ENCODE measurements at regions not wholly inside any gene's neighbourhood (a gene's known extent, or its start where the extent isn't known, plus 50 kb on each side); places are given as distances from the start of the nearest gene placed in this dataset.

- DNase-seq, result no peak
Measured at GRCh38 chrX:9271789-9272525, 192.9 kb upstream of the TBL1X start.

DNA sequence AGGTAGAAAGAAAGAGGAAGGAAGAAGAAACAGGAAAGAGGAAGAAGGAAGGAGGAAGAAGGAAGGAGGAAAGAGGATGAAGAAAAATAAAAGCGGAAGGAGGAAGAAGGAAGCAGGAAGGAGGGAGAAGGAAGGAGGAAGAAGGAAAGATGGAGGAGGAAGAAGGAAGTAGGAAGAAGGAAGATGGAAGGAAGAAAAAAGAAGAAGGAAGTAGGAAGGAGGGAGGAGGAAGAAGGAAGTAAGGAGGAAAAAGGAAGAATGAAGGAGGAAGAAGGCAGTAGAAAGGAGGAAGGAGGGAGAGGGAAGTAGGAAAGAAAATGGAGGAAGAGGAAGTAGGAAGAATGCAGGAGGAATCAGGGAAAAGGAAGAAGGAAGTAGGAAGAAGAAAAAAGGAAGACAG lies 191.1 kb upstream of the TBL1X start:
- no peak for DNase-seq

- no peak for DNase-seq
Measured at GRCh38 chrX:9278475-9279233, 186.2 kb upstream of the TBL1X start.

GRCh38 chrX:9279234-9279544 lies 185.7 kb upstream of the TBL1X start:
- DNase-seq, result peak; percentile 43 to 52

DNA sequence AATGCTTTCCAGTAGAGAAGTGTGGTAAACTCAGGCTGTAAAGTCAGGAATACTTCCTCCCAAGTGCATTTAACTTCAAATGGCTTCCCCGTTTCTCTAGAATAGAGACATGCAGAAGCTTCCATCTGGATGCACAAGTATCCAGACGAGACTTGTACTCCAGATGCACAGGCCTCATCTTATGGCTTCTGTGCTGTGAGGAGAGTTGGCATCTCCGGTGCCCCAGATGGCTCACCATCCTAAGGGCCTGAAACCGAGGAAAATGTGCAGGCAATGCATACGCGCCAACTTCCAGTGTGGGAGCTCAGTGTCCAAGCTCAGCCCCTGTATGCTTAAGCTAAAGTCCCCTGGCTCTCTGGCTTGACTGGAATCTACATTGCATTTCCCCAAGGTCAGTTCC lies 184.0 kb upstream of the TBL1X start:
- DNase-seq, result no peak

- DNase-seq, result peak; percentile 51 to 63
Measured at GRCh38 chrX:9282325-9282724, 182.5 kb upstream of the TBL1X start.

- DNase-seq, result peak; percentile 60 to 80
Measured at GRCh38 chrX:9285342-9285771, 179.5 kb upstream of the TBL1X start.

DNA sequence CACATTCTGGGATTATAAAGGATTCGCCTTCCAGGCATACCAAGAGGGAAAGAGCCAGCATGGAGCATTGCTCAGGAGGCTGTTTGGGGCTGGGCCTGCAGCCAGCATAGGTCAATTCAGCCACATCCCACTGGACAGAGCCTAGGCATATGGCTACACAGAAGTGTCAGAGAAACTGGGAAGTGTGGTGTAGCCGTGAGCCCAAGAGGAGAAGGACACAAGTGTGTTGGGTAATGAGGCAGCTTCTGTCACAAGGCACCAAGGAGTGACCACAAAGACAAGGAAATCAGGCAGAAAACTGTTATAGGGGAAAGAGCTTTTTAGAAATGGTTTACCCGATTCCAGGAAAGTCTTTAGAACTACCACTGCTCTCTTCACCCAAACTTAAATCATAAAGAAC lies 178.6 kb upstream of the TBL1X start:
- peak; percentile 40 to 72 for DNase-seq

DNA sequence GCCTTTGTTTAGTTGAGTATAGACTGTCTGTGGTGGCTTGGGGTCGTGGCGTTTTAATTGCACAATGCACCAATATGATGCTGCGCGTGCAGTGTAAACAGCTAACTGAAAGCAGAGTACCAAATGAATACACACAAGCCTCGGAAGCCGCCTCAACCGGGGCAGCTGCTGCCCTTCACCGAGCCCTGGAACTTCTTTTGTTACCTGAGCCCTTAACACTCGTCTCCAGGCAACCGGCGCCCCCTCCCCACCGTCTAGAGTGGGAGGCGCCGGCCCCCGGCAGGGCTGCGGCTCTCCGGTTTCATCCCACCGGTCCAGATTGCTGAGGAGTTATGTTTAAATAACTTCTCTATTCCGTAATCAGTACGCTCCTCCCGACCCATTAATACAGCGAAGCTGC lies 173.2 kb upstream of the TBL1X start:
- DNase-seq, result no peak

DNA sequence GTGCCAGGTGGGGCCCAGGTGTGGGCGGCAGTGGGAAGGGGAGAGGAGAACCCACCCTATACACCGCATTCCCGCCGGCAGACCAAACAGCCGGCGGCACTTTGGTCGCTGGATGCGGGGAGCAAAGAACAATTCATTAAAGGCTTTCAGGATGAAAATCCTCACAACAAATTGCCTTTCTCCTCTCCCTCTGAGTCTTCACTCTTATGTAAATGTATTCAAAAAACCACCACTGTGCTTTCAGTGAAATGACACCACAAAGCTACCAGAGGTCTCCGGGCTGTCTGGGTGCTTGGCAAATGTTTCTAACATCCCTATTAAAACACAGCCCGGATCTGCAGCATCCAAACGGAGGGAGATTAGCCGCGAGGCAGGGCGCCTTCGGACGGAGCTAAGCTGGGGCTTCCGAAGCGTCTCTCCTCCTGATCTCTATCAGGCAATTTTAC lies 171.8 kb upstream of the TBL1X start:
- DNase-seq, result no peak

- DNase-seq, result no peak
Measured at GRCh38 chrX:9293903-9294302, 171.0 kb upstream of the TBL1X start.

DNA sequence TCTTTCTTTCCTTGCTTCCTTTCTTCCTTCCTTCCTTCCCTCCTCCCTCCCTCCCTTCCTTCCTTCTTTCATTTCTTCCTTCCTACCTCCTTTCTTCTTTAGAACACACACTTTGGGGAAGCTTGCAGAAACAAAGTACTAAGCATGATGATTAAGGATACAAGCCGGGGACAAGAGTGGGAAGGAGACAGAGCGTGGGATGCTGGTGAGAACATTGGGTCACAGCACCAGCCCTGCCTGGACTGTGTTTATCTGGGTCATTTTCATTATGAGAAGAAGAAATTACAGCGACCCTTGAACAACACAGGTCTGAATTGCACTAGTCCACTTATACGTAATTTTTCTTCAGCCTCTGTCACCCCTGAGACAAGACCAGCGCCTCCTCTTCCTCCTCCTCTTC lies 169.3 kb upstream of the TBL1X start:
- peak in 1 of 2 donors; percentile 58 for DNase-seq

GRCh38 chrX:9298221-9298620 lies 166.6 kb upstream of the TBL1X start:
- DNase-seq, result peak in 1 of 2 donors; percentile 39

DNA sequence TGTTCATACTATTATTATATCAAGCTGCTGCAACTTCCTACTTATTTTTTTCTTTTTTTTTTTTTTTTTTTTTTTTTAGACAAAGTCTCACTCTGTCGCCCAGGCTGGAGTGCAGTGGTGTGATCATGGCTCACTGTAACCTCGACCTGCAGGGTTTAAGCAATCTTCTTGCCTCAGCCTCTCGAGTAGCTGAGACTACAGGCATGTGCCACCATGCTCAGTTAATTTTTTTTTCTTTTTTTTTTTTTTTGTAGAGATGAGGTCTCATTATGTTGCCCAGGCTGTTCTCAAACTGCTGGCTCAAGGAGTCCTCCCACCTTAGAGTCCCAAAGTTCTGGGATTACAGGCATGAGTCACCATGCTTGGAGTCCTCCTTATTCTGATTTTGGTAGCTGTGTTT lies 165.2 kb upstream of the TBL1X start:
- DNase-seq, result peak in 1 of 2 donors; percentile 21

DNA sequence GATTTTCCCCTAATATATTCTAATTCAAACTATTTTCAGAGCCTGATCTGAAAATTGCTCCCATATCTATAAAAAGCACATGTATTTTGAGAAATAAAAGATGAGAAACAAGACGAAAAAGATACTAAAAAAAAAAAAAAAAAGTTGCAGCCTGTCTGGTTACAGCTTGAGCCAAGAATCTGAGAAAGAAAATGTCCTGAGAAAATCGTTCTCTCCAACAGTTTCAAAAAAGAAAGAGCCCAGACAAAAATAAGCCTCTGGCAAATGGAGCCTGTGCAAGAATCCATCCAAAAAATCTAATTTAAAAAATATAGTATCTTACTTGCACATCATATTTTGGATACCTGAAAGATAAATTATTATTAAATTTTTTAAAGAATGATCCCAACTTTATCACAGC lies 163.0 kb upstream of the TBL1X start:
- DNase-seq, result no peak

GRCh38 chrX:9302381-9302780 lies 162.5 kb upstream of the TBL1X start:
- no peak for DNase-seq

DNA sequence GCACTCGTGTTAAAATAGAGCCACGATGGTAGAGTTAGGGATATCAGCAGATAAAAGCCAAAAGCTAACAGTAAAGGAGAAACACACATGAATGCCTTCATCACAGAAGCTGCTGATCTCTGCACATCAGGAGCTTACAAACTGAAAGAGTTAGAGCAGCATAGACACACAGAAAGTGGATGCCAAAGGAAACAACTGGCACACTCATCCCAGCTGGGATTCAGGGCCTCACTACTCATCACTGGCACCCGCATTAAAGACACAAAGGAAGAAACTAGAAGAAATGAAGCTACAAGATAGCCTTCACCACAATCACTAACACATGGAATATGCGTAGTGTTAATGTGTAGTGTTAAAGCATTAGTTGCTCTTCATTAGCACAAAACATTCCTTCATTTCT lies 156.4 kb upstream of the TBL1X start:
- DNase-seq, result no peak

GRCh38 chrX:9310616-9311015 lies 154.2 kb upstream of the TBL1X start:
- no peak for DNase-seq

DNA sequence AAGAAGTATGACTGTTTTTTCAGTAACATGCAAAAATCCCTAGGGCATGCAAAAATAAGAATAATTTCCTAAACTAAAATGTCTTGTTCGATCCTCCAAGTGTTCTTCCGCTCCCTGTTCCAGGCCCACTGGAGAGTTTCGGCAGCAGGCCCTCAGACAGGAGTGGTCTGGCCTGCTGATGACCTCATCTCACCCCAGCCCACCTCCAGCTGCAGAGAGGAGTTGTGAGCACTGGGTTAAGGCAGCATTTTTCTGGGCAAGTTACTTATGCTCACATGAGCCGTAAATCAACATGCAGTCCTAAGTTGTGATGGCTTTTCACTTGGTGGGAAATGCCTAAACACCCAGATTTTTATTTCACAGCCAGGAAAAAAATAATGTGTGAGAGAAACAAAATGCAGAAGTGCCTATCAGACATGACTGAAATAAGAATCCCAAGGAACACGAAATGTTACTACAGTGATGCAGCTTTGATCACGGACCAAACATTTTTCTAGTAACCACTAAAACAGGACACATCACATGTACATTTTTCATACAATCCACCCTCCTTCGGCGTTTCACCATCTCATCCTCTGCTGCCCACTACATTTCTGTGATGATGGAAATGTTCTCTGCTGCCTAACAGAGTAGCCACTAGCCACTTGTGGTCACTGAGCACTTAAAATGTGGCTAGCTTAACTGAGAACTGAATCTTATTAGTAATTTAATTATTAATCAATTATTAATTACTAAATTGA lies 153.3 kb upstream of the TBL1X start:
- no peak for DNase-seq

GRCh38 chrX:9312922-9313867 lies 151.7 kb upstream of the TBL1X start:
- peak; percentile 40 to 76 for DNase-seq

GRCh38 chrX:9315086-9315485 lies 149.8 kb upstream of the TBL1X start:
- DNase-seq, result no peak

DNA sequence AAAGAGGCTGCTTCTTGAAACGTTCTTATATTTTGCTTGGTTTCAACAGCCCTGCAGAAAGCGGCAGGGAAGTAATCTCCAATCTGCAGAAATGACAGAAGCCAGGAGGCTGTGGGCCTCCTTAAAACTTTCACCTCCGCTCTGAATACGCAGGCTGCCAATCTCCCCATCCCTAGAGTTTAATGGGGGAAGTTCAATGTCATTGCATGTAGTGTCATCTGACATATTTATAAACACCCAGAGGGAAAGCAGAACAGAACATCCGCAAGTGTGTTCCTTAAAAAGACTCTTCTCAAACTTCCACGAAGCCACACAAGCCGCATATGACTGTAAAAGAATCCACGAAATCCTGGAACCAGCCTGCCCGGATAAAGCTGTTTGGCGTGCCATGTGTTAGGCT lies 148.8 kb upstream of the TBL1X start:
- DNase-seq, result peak; percentile 54 to 80

GRCh38 chrX:9317176-9317575 lies 147.7 kb upstream of the TBL1X start:
- peak; percentile 61 to 73 for DNase-seq

Data from inflammatory macrophage treated with lipopolysaccharide for 1 hour (primary cell).